DOHH2 (cell line): ENCODE measurements at regions not wholly inside any gene's neighbourhood (a gene's known extent, or its start where the extent isn't known, plus 50 kb on each side); places are given as distances from the start of the nearest gene placed in this dataset.
"Not testable (repeated sequence)": the region's sequence is repeated elsewhere in the genome, so short reads cannot be mapped to it uniquely, and the experiment has no call there.

Source experiments
- H3F3A ChIP-seq: fragments of 200-600 bp; sonication (generic), shearing (Covaris generic); 2 replicates; pipeline ENCODE4 v1.6.0; 2016; ENCODE audit warnings: antibody characterized with exemption, mild to moderate bottlenecking; ENCODE audit not compliant: control insufficient read depth, insufficient read depth
- H3K27ac ChIP-seq: fragments of 200-600 bp; sonication (generic); 2 replicates; pipeline ENCODE4 v1.5.1; 2014; ENCODE audit warnings: low read depth, mild to moderate bottlenecking, low read length, moderate library complexity
- H3K27me3 ChIP-seq: fragments of 200-600 bp; sonication (generic); 2 replicates; pipeline ENCODE4 v1.6.1; 2014; ENCODE audit warnings: mild to moderate bottlenecking, low read length, mixed read lengths; ENCODE audit not compliant: control insufficient read depth
- H3K36me3 ChIP-seq: fragments of 200-600 bp; sonication (generic); 2 replicates; pipeline ENCODE4 v1.6.1; 2014; ENCODE audit warnings: mild to moderate bottlenecking, low read length, moderate library complexity, mixed read lengths; ENCODE audit not compliant: control insufficient read depth
- H3K4me1 ChIP-seq: fragments of 200-600 bp; sonication (generic); 2 replicates; pipeline ENCODE4 v1.6.1; 2014; ENCODE audit warnings: mild to moderate bottlenecking, low read length, mixed read lengths; ENCODE audit not compliant: control insufficient read depth
- H3K4me2 ChIP-seq: fragments of 200-600 bp; sonication (generic); 2 replicates; pipeline ENCODE4 v1.6.0; 2014; ENCODE audit warnings: mild to moderate bottlenecking, low read length, moderate library complexity
- H3K4me3 ChIP-seq: fragments of 200-600 bp; sonication (generic); 2 replicates; pipeline ENCODE4 v1.5.1; 2014; ENCODE audit warnings: mild to moderate bottlenecking, low read length, mixed read lengths
- H3K79me2 ChIP-seq: fragments of 200-600 bp; sonication (generic); 2 replicates; pipeline ENCODE4 v1.6.1; 2014; ENCODE audit warnings: mild to moderate bottlenecking, low read length, mixed read lengths; ENCODE audit not compliant: control insufficient read depth
- H3K9me2 ChIP-seq: fragments of 200-600 bp; sonication (generic); replicated peaks from 2 replicates; pipeline ENCODE4 v1.6.1; 2014; ENCODE audit warnings: mild to moderate bottlenecking, low read length, mixed read lengths; ENCODE audit not compliant: control insufficient read depth
- H3K9me3 ChIP-seq: fragments of 200-600 bp; sonication (generic); 2 replicates; pipeline ENCODE4 v1.6.1; 2014; ENCODE audit warnings: antibody characterized with exemption, low read length, mixed read lengths; ENCODE audit not compliant: control insufficient read depth, insufficient read depth
- H4K20me1 ChIP-seq: fragments of 200-600 bp; sonication (generic); 2 replicates; pipeline ENCODE4 v1.6.0; 2014; ENCODE audit warnings: low read depth, mild to moderate bottlenecking, antibody characterized with exemption, low read length, moderate library complexity; ENCODE audit not compliant: control insufficient read depth, insufficient read depth
- EZH2phosphoT487 ChIP-seq: fragments of 200-600 bp; sonication (generic); IDR thresholded peaks from 2 replicates; pipeline ENCODE4 v1.6.1; 2017; ENCODE audit warnings: borderline replicate concordance, mild to moderate bottlenecking, antibody characterized with exemption, low read length, moderate library complexity, mixed read lengths
- TF ChIP-seq, protein P1 (sequence below): fragments of 200-600 bp; sonication (generic); IDR thresholded peaks from one replicate; pipeline ENCODE4 v1.5.1; 2014; ENCODE audit warnings: antibody characterized with exemption, mild to moderate bottlenecking, low read depth, low read length; ENCODE audit not compliant: poor library complexity, severe bottlenecking

DNA sequence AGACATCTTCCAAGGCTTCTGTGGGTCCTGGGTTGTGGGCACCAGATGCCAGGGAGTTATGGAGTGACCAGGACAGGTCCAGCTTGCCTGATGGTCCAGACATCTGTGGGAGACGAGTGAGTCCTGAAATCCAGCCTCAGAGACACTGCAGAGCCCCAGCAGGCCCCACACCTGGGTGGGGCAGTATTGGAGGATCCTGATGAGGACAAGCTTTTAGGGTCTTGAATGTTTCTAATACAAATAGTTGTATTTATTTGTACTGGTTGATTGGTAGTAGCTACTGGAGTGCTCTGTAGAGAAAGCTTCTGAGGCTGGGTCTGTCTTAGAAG lies 67.5 kb upstream of the PRR23C start:
- Histone ChIP-seq H3K79me2 (no peaks in the 10 kb centered on the region), H3K9me2 (no peaks in the 10 kb centered on the region), H3F3A (no peaks in the 10 kb centered on the region), H3K36me3 (no peaks in the 10 kb centered on the region), H3K4me3 (no peak overlapping the region), H3K27me3 (no peaks in the 10 kb centered on the region), H3K4me1 (no peaks in the 10 kb centered on the region), H3K9me3 (no peaks in the 10 kb centered on the region), H3K4me2 (no peak overlapping the region), H3K27ac (no peak overlapping the region), H4K20me1 (no peaks in the 10 kb centered on the region)
- no peak for TF ChIP-seq EZH2phosphoT487
- TF ChIP-seq, protein P1, sequence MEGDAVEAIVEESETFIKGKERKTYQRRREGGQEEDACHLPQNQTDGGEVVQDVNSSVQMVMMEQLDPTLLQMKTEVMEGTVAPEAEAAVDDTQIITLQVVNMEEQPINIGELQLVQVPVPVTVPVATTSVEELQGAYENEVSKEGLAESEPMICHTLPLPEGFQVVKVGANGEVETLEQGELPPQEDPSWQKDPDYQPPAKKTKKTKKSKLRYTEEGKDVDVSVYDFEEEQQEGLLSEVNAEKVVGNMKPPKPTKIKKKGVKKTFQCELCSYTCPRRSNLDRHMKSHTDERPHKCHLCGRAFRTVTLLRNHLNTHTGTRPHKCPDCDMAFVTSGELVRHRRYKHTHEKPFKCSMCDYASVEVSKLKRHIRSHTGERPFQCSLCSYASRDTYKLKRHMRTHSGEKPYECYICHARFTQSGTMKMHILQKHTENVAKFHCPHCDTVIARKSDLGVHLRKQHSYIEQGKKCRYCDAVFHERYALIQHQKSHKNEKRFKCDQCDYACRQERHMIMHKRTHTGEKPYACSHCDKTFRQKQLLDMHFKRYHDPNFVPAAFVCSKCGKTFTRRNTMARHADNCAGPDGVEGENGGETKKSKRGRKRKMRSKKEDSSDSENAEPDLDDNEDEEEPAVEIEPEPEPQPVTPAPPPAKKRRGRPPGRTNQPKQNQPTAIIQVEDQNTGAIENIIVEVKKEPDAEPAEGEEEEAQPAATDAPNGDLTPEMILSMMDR, result no peak

DNA sequence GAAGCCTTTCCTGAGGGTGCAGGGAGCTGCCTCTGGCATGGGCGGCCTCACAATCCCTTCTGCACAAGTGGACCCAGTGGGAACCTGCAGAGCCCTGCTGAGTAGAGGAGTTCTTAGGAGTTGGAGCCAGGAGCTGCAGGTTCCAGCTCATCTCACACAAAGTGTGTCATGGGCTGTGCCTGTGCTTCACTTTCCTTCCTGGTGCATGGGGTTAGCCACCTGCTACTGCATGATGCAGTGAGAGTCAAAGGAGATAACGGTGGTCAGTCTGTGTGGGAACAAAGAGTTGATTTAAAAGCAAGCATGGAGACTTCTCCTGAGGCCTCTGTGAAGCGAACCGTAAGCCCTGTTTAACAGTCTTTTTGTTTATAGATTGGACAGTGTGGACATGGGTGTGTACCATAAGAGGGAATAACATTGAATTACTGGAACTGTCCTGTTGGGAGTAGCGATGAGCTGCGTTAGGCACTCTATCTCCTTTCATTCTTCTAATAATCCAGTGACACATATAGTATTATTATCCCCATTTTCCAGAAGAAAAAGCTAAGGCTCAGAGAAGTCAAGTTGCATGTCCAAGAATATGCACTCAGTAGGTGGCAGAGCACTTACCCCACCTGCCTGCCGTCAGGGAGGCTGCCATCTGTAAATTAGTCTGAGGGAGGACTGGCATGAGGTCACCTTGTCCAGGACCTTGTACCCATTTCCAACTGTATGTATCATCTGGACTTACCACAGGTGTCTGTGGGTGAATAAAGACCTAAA lies 68.7 kb upstream of the PRR23C start:
- Histone ChIP-seq H3F3A (no peaks in the 10 kb centered on the region), H3K36me3 (no peaks in the 10 kb centered on the region), H4K20me1 (no peaks in the 10 kb centered on the region), H3K9me2 (no peaks in the 10 kb centered on the region), H3K4me2 (no peak overlapping the region), H3K4me3 (no peak overlapping the region), H3K9me3 (no peaks in the 10 kb centered on the region), H3K27ac (no peak overlapping the region), H3K79me2 (no peaks in the 10 kb centered on the region), H3K4me1 (no peaks in the 10 kb centered on the region), H3K27me3 (no peaks in the 10 kb centered on the region)
- TF ChIP-seq, protein P1, result no peak
- no peak for TF ChIP-seq EZH2phosphoT487

DNA sequence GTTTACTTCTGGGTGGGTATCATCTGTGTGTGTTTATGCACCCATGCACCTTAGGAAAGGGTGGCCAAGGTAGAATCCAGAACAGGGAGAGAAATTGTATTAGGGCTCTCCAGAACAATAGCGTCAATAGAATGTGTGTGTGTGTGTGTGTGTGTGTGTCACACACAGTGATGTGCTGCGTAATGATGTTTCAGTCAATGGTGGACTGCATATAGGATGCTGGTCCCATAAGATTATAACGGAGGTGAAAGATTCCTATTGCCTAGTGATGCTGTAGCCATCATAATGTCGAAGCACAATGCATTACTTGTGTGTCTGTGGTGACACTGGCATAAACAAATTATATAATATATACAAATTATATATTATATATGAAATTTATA lies 69.3 kb upstream of the PRR23C start:
- H3K27me3 ChIP-seq, result no peaks in the 10 kb centered on the region

DNA sequence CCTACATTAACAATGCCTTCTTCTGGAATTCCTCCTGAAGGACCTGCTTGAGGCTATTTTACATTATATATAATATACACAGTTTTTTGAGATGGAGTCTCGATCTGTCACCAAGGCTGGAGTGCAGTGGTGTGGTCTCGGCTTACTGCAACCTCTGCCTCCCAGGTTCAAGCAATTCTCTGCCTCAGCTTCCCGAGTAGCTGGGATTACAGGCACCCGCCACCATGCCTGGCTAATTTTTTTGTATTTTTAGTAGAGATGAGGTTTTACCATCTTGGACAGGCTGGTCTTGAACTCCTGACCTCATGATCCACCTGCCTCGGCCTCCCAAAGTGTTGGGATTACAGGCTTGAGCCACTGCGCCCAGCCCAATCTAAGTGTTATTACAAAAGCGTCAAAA lies 71.9 kb upstream of the PRR23C start:
- not testable (repeated sequence) for H3K4me1 ChIP-seq, H3K27me3 ChIP-seq, H3F3A ChIP-seq, H3K4me2 ChIP-seq, H3K9me2 ChIP-seq, H3K9me3 ChIP-seq, H3K27ac ChIP-seq, H3K79me2 ChIP-seq, H3K4me3 ChIP-seq, H4K20me1 ChIP-seq, H3K36me3 ChIP-seq

More for the DNA sequence above, 69.3 kb upstream of the PRR23C start:
- no peak overlapping the region for H3K4me3 ChIP-seq
- no peaks in the 10 kb centered on the region for H3K9me2 ChIP-seq
- H3K4me2 ChIP-seq, result no peak overlapping the region
- H3F3A ChIP-seq, result no peaks in the 10 kb centered on the region
- H3K9me3 ChIP-seq, result no peaks in the 10 kb centered on the region
- no peaks in the 10 kb centered on the region for H3K36me3 ChIP-seq
- H4K20me1 ChIP-seq, result no peaks in the 10 kb centered on the region
- no peak for TF ChIP-seq EZH2phosphoT487
- TF ChIP-seq, protein P1, result no peak
- no peak overlapping the region for H3K27ac ChIP-seq
- H3K4me1 ChIP-seq, result no peaks in the 10 kb centered on the region
- no peaks in the 10 kb centered on the region for H3K79me2 ChIP-seq
